Right atrium auricular region (tissue), 2 donors: ENCODE measurements at regions not wholly inside any gene's neighbourhood (a gene's known extent, or its start where the extent isn't known, plus 50 kb on each side); places are given as distances from the start of the nearest gene placed in this dataset.

Experiments
- DNase-seq: peaks from one replicate; pipeline ENCODE4 v3.0.0-alpha.2; 2019; ENCODE audit warnings: low spot score
- H3K27ac ChIP-seq, 2 donors: fragments of 200-600 bp; sonication (generic); 1 replicate in 1 of 2; 2 replicates in 1 of 2; pipeline ENCODE4 v1.5.1; 2016 to 2019
- H3K27me3 ChIP-seq, 2 donors: fragments of 200-600 bp; sonication (generic); one replicate each; pipeline versions ENCODE4 v1.5.1 to v1.6.0; 2017 to 2019
- H3K36me3 ChIP-seq: fragments of 200-600 bp; sonication (generic); one replicate; pipeline ENCODE4 v1.5.1; 2016
- H3K4me1 ChIP-seq, 2 donors: fragments of 200-600 bp; sonication (generic); one replicate each; pipeline versions ENCODE4 v1.5.1 to v1.6.0; 2017 to 2019
- H3K4me3 ChIP-seq, 2 donors: fragments of 200-600 bp; sonication (generic); 1 replicate in 1 of 2; 2 replicates in 1 of 2; pipeline ENCODE4 v1.5.1; 2017 to 2019; ENCODE audit warnings: mild to moderate bottlenecking in 1 of 2, moderate library complexity in 1 of 2
- H3K9me3 ChIP-seq, 2 donors: fragments of 200-600 bp; sonication (generic); one replicate each; pipeline ENCODE4 v1.5.1; 2019
- TF ChIP-seq, protein P1 (sequence below), 2 donors: fragments of 200-600 bp; sonication (generic); IDR thresholded peaks; one replicate each; pipeline ENCODE4 v1.5.1; 2019; ENCODE audit warnings: antibody characterized with exemption in 2 of 2

DNA sequence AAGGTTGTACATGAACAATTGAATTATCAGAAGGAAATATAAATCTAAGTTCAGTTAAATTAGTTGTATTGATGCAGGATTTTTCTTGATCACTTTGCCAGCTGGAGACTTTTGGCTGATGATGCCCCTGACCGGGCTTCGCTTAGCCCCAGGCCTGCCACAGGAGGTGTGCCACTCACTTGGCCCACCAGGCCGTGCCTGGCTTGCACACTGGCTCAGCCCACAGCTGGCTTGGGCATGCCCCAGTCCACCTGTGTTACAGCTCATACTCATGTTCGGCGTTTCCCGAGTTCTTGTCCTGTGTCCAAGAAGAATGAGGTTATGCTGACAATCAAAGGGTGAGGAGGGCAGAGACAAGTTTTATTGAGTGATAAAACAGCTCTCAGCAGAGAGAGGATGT, 773.9 kb upstream of the FANCL start:
- Histone ChIP-seq H3K27ac (no peak overlapping the region), H3K4me1 (no peaks in the 10 kb centered on the region), H3K9me3 (peaks cover 0 to 4% of the 10 kb centered on the region in 2 donors), H3K36me3 (no peaks in the 10 kb centered on the region), H3K27me3 (no peaks in the 10 kb centered on the region), H3K4me3 (no peak overlapping the region)
- TF ChIP-seq, protein P1, sequence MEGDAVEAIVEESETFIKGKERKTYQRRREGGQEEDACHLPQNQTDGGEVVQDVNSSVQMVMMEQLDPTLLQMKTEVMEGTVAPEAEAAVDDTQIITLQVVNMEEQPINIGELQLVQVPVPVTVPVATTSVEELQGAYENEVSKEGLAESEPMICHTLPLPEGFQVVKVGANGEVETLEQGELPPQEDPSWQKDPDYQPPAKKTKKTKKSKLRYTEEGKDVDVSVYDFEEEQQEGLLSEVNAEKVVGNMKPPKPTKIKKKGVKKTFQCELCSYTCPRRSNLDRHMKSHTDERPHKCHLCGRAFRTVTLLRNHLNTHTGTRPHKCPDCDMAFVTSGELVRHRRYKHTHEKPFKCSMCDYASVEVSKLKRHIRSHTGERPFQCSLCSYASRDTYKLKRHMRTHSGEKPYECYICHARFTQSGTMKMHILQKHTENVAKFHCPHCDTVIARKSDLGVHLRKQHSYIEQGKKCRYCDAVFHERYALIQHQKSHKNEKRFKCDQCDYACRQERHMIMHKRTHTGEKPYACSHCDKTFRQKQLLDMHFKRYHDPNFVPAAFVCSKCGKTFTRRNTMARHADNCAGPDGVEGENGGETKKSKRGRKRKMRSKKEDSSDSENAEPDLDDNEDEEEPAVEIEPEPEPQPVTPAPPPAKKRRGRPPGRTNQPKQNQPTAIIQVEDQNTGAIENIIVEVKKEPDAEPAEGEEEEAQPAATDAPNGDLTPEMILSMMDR (IDR thresholded peaks at IDR 0.05) = no peak
- no peak for DNase-seq

DNA sequence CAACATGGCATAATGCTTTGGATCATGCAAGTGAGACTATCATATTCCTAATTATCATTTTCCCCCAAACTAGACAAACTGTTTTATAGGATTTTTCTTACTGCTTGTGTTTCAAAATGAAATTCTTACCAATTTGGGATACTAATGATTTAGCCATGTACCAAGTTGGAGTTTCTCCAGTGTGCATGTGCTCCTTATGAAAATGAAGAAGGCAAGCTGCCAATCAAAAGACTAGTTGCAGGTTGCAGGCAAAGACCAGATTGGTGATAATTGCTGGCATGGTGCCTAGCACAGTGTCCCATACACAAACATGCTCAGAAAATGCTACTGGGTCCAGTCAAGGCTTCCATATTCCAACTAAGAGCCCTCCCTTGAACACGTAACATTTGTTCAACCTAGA, 771.8 kb upstream of the FANCL start:
- no peak for DNase-seq
- H3K27ac ChIP-seq = no peak overlapping the region
- TF ChIP-seq, protein P1 (IDR thresholded peaks at IDR 0.05) = no peak
- no peak overlapping the region for H3K4me3 ChIP-seq
- H3K27me3 ChIP-seq = no peaks in the 10 kb centered on the region
- H3K36me3 ChIP-seq = no peaks in the 10 kb centered on the region
- no peaks in the 10 kb centered on the region for H3K4me1 ChIP-seq
- H3K9me3 ChIP-seq = peaks cover 0 to 9% of the 10 kb centered on the region in 2 donors

DNA sequence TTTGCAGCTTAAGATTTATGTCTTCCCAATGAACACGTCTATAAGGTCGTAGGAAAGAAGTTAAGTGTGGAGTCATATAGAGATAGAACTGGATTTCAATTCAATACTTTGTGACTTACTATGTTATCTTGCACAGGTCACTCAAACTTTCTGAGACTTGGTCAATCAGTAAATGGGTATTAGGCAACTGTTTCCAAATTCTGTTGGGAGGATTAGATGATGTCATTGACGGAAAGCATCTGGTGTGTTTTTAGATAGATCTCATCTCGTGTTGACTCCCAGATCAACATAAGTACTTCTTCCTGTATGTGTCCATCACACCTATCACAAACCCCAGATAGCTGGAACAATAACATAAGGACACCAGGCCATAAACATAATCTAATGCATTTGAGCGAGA, 771.1 kb upstream of the FANCL start:
- H3K27me3 ChIP-seq = no peaks in the 10 kb centered on the region
- TF ChIP-seq, protein P1 (IDR thresholded peaks at IDR 0.05) = no peak
- peaks cover 0 to 9% of the 10 kb centered on the region in 2 donors for H3K9me3 ChIP-seq
- no peaks in the 10 kb centered on the region for H3K36me3 ChIP-seq
- no peak overlapping the region for H3K27ac ChIP-seq
- H3K4me1 ChIP-seq = no peaks in the 10 kb centered on the region
- DNase-seq = no peak
- H3K4me3 ChIP-seq = no peak overlapping the region

DNA sequence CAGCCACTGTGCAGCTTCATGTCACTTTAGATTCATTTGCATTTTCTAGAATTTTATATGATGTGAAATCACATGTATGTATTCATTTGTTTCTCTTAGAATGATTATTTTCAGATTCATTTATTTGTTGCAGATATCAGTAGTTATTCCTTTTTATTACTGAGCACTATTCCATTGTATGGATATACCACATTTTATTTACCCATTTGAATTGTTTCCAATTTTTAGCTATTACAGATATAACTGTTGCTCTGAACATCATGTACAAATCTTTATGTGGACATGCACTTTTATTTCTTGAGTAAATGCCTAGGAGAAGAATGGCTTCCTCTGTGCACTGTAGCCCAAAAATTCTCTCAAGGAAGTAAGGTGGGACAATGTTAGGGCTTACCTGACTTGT, 767.8 kb upstream of the FANCL start:
- H3K4me3 ChIP-seq = no peak overlapping the region
- H3K27ac ChIP-seq = no peak overlapping the region
- no peak for DNase-seq
- TF ChIP-seq, protein P1 (IDR thresholded peaks at IDR 0.05) = no peak
- no peaks in the 10 kb centered on the region for H3K27me3 ChIP-seq
- no peaks in the 10 kb centered on the region for H3K4me1 ChIP-seq
- no peaks in the 10 kb centered on the region for H3K36me3 ChIP-seq
- peaks cover 0 to 4% of the 10 kb centered on the region in 2 donors for H3K9me3 ChIP-seq

DNA sequence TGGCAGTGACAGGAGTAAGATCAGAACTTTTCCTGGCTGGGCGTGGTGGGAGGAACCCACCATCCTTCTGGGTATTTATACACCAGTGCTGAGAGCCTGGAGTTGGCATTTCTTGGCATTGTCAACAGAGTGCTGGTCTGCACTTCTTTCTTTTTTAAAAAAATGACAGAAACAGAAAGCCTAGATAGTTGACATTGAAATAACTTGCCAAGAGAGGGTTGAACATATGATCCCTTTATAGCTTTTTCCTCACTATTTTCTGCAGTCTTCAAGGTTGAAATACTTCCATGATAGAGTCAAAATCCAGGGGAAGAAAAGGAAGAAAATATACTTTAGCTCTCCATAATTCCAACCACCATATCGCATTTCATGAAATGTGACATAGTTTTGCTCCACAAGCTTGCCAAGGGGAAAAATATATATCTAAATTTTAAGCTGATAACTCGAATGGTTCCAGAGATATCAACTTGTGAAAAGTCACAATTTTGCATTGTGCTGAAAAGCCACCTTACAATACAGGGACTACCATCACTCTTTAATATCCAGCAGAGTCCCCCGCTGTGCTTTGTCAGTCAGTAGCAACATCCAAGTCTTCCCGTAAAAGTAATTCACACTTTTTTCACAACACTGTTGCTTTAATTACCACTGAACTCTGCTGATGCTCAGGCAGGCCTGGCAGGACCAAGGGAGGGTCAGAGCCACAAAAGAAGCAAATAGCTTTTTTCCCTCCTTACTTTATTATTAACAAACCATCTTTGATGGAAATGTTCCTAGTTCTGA, 764.9 kb upstream of the FANCL start:
- no peak overlapping the region for H3K27ac ChIP-seq
- H3K36me3 ChIP-seq = no peaks in the 10 kb centered on the region
- no peak overlapping the region for H3K4me3 ChIP-seq
- peaks cover 0 to 4% of the 10 kb centered on the region in 2 donors for H3K9me3 ChIP-seq
- DNase-seq = no peak
- no peaks in the 10 kb centered on the region for H3K27me3 ChIP-seq
- no peaks in the 10 kb centered on the region for H3K4me1 ChIP-seq
- TF ChIP-seq, protein P1 (IDR thresholded peaks at IDR 0.05) = no peak

DNA sequence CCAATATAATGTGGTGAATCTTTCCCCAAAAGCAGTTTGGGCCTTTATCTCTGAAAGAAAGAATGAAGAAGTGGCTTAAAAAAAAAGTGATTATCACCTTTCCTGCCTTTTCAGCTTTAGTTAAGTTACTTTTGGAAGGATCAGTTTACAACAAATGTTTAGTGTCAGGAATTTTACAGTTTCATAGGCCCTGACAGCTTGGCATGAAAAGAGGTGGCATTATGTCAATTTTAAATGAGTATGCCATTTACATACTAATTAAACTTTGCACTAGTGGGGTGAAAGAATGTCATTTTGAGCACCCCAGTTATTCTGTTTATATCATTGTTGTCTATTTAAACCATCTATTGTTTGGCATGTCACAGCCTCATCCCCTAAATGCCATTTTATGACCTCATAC, 763.5 kb upstream of the FANCL start:
- TF ChIP-seq, protein P1 (IDR thresholded peaks at IDR 0.05) = no peak
- H3K4me1 ChIP-seq = no peaks in the 10 kb centered on the region
- H3K9me3 ChIP-seq = peaks cover 0 to 4% of the 10 kb centered on the region in 2 donors
- H3K27ac ChIP-seq = no peak overlapping the region
- no peak for DNase-seq
- H3K27me3 ChIP-seq = no peaks in the 10 kb centered on the region
- H3K4me3 ChIP-seq = no peak overlapping the region
- no peaks in the 10 kb centered on the region for H3K36me3 ChIP-seq
